H9 (cell line): ENCODE measurements at regions not wholly inside any gene's neighbourhood (a gene's known extent, or its start where the extent isn't known, plus 50 kb on each side); places are given as distances from the start of the nearest gene placed in this dataset.

ENCODE experiments used
- DNase-seq: peaks from one replicate; pipeline ENCODE4 v3.0.0-alpha.2; 2017
- H2AFZ ChIP-seq: one replicate; pipeline ENCODE4 v1.6.1; 2013; ENCODE audit warnings: mild to moderate bottlenecking, low read length, control low read depth, moderate library complexity
- H2AK5ac ChIP-seq: 2 replicates; pipeline ENCODE4 v1.6.1; 2013; ENCODE audit warnings: low read length, control low read depth, mixed read lengths; ENCODE audit not compliant: insufficient read length
- H2BK120ac ChIP-seq: one replicate; pipeline ENCODE4 v1.6.1; 2013; ENCODE audit warnings: low read depth, mild to moderate bottlenecking, low read length, control low read depth, inconsistent platforms; ENCODE audit not compliant: poor library complexity, severe bottlenecking
- H2BK12ac ChIP-seq: 2 replicates; pipeline ENCODE4 v1.6.1; 2013; ENCODE audit warnings: low read length, control low read depth, mixed read lengths, low read depth; ENCODE audit not compliant: insufficient read length
- H2BK15ac ChIP-seq: 2 replicates; pipeline ENCODE4 v1.6.1; 2013; ENCODE audit warnings: low read depth, low read length, control low read depth
- H2BK20ac ChIP-seq: one replicate; pipeline ENCODE4 v1.6.1; 2013; ENCODE audit warnings: low read depth, mild to moderate bottlenecking, low read length, control low read depth, inconsistent platforms; ENCODE audit not compliant: poor library complexity, severe bottlenecking
- H2BK5ac ChIP-seq: 2 replicates; pipeline ENCODE4 v1.6.1; 2013; ENCODE audit warnings: low read length, control low read depth, mixed read lengths; ENCODE audit not compliant: insufficient read length
- H3K14ac ChIP-seq: 2 replicates; pipeline ENCODE4 v1.6.1; 2013; ENCODE audit warnings: low read length, control low read depth; ENCODE audit not compliant: insufficient read depth
- H3K18ac ChIP-seq: 2 replicates; pipeline ENCODE4 v1.6.1; 2013; ENCODE audit warnings: low read depth, mild to moderate bottlenecking, mixed read lengths, low read length, control low read depth; ENCODE audit not compliant: insufficient read length
- H3K23ac ChIP-seq: 2 replicates; pipeline ENCODE4 v1.6.1; 2013; ENCODE audit warnings: low read length, control low read depth, mixed read lengths, low read depth; ENCODE audit not compliant: insufficient read length
- H3K23me2 ChIP-seq: 2 replicates; pipeline ENCODE4 v1.6.1; 2013; ENCODE audit warnings: low read depth, mild to moderate bottlenecking, mixed read lengths, low read length, control low read depth; ENCODE audit not compliant: insufficient read length, poor library complexity, severe bottlenecking
- H3K27ac ChIP-seq: 2 replicates; pipeline ENCODE4 v1.5.1; 2013; ENCODE audit warnings: low read length, control low read depth, mixed read lengths, low read depth; ENCODE audit not compliant: insufficient read length
- H3K27me3 ChIP-seq: 2 replicates; pipeline ENCODE4 v1.6.1; 2013; ENCODE audit warnings: low read length, control low read depth, inconsistent platforms; ENCODE audit not compliant: insufficient read depth
- H3K4ac ChIP-seq: 2 replicates; pipeline ENCODE4 v1.6.1; 2013; ENCODE audit warnings: low read depth, mild to moderate bottlenecking, control low read depth, inconsistent platforms, low read length, moderate library complexity
- H3K4me1 ChIP-seq: 2 replicates; pipeline ENCODE4 v1.6.1; 2013; ENCODE audit warnings: low read length, control low read depth, inconsistent platforms; ENCODE audit not compliant: insufficient read depth
- H3K4me2 ChIP-seq: 2 replicates; pipeline ENCODE4 v1.6.1; 2013; ENCODE audit warnings: low read length, control low read depth, mixed read lengths; ENCODE audit not compliant: insufficient read length, insufficient read depth
- H3K56ac ChIP-seq: 2 replicates; pipeline ENCODE4 v1.6.1; 2013; ENCODE audit warnings: low read depth, mild to moderate bottlenecking, mixed read lengths, low read length, control low read depth; ENCODE audit not compliant: insufficient read length
- H3K79me1 ChIP-seq: 2 replicates; pipeline ENCODE4 v1.6.1; 2013; ENCODE audit warnings: low read depth, mild to moderate bottlenecking, moderate library complexity, low read length, control low read depth, inconsistent platforms; ENCODE audit not compliant: insufficient read depth, poor library complexity, severe bottlenecking
- H3K79me2 ChIP-seq: 2 replicates; pipeline ENCODE4 v1.6.1; 2013; ENCODE audit warnings: low read length, control low read depth, inconsistent platforms; ENCODE audit not compliant: insufficient read depth
- H3K9ac ChIP-seq: 2 replicates; pipeline ENCODE4 v1.6.1; 2013; ENCODE audit warnings: low read length, control low read depth, mixed read lengths; ENCODE audit not compliant: insufficient read length; ENCODE audit errors: extremely low read depth
- H3K9me3 ChIP-seq: one replicate; pipeline ENCODE4 v1.6.1; 2013; ENCODE audit warnings: low read depth, low read length, inconsistent platforms; ENCODE audit not compliant: control insufficient read depth
- H3T11ph ChIP-seq: one replicate; pipeline ENCODE4 v1.6.1; 2013; ENCODE audit warnings: mild to moderate bottlenecking, low read length, control low read depth, inconsistent platforms
- H4K20me1 ChIP-seq: one replicate; pipeline ENCODE4 v1.6.1; 2013; ENCODE audit not compliant: control insufficient read depth, insufficient read length, insufficient read depth
- H4K5ac ChIP-seq: 2 replicates; pipeline ENCODE4 v1.6.1; 2013; ENCODE audit warnings: low read depth, mild to moderate bottlenecking, mixed read lengths, low read length, control low read depth; ENCODE audit not compliant: insufficient read length
- H4K8ac ChIP-seq: replicated peaks from 2 replicates; pipeline ENCODE4 v1.6.1; 2013; ENCODE audit warnings: low read length, control low read depth, mixed read lengths, low read depth; ENCODE audit not compliant: insufficient read length
- H4K91ac ChIP-seq: 2 replicates; pipeline ENCODE4 v1.6.1; 2013; ENCODE audit warnings: low read depth, mild to moderate bottlenecking, moderate library complexity, mixed read lengths, low read length, control low read depth; ENCODE audit not compliant: insufficient read length
- H3K27ac Mint-ChIP-seq, 3 experiments: 2 replicates in 2 of 3; 3 replicates in 1 of 3; pipeline ENCODE4 v1.8.0; 2020 to 2021; ENCODE audit warnings: mixed read lengths in 3 of 3, mild to moderate bottlenecking in 1 of 3, moderate library complexity in 1 of 3
- H3K27me3 Mint-ChIP-seq: 2 replicates; pipeline ENCODE4 v1.8.0; 2021; ENCODE audit warnings: low read depth, mild to moderate bottlenecking, moderate library complexity, mixed read lengths
- H3K36me3 Mint-ChIP-seq, 3 experiments: 2 replicates in 2 of 3; 3 replicates in 1 of 3; pipeline ENCODE4 v1.8.0; 2020 to 2021; ENCODE audit warnings: low read depth in 3 of 3, mixed read lengths in 3 of 3; ENCODE audit not compliant: insufficient read depth in 1 of 3
- H3K4me1 Mint-ChIP-seq, 2 experiments: 2 replicates each; pipeline ENCODE4 v1.8.0; 2020; ENCODE audit warnings: mixed read lengths in 2 of 2
- H3K4me3 Mint-ChIP-seq, 2 experiments: 2 replicates in 1 of 2; 3 replicates in 1 of 2; pipeline ENCODE4 v1.8.0; 2020 to 2021; ENCODE audit warnings: mild to moderate bottlenecking in 2 of 2, mixed read lengths in 2 of 2, moderate library complexity in 1 of 2
- H3K9me3 Mint-ChIP-seq, 2 experiments: 2 replicates in 1 of 2; 3 replicates in 1 of 2; pipeline ENCODE4 v1.8.0; 2020; ENCODE audit warnings: mild to moderate bottlenecking in 2 of 2, mixed read lengths in 2 of 2, moderate library complexity in 1 of 2
- CTCF ChIP-seq: fragments of 200-600 bp; sonication (generic); conservative IDR thresholded peaks from 3 replicates; pipeline ENCODE4 v1.8.0; 2021; ENCODE audit warnings: antibody characterized with exemption, mild to moderate bottlenecking
- WGBS: extraction: QIAGEN DNeasy Blood & Tissue Kit; methylation state at CpG from one replicate; pipeline ENCODE4 v1.1.7; 2013; ENCODE audit warnings: missing lambda C conversion rate, low lambda C conversion rate, mixed read lengths; ENCODE audit not compliant: insufficient read length; ENCODE audit errors: extremely low coverage; 5-methylcytosine and 5-hydroxymethylcytosine counted together

GRCh38 chr13:112213467-112214255 lies 146.7 kb downstream of the SOX1 start:
- H4K5ac ChIP-seq: no peak overlapping the region
- H3K4me1 Mint-ChIP-seq: peaks cover 5 to 10% of the 10 kb centered on the region in 2 experiments; a peak in 3 of 4 replicates
- no peaks in the 10 kb centered on the region for H4K20me1 ChIP-seq
- DNase-seq: no peak
- H4K91ac ChIP-seq: no peak overlapping the region
- H3K27ac ChIP-seq: no peak overlapping the region
- no CpG with 5 or more reads among the region's 24 CpGs for WGBS
- no peaks in the 10 kb centered on the region for H3K4me1 ChIP-seq
- peaks cover 37% of the 10 kb centered on the region for H3K27me3 Mint-ChIP-seq
- H2BK120ac ChIP-seq: no peak overlapping the region
- no peak overlapping the region for H2AK5ac ChIP-seq
- H3K79me2 ChIP-seq: no peaks in the 10 kb centered on the region
- no peaks in the 10 kb centered on the region for H3K36me3 Mint-ChIP-seq
- no peaks in the 10 kb centered on the region for H3K9me3 ChIP-seq
- H3K14ac ChIP-seq: no peak overlapping the region; the same call in 1 of the 2 replicates
- no peak overlapping the region for H2BK15ac ChIP-seq
- no peaks in the 10 kb centered on the region for H3K79me1 ChIP-seq
- peaks cover 0 to 6% of the 10 kb centered on the region in 2 experiments; a peak in 1 of 5 replicates for H3K9me3 Mint-ChIP-seq
- no peak overlapping the region for H2BK5ac ChIP-seq
- no peak overlapping the region for H2AFZ ChIP-seq
- no peak overlapping the region for H3K23ac ChIP-seq
- H3K4me3 Mint-ChIP-seq: no peak overlapping the region
- no peak overlapping the region for H4K8ac ChIP-seq
- H3K4me2 ChIP-seq: no peak overlapping the region
- H2BK12ac ChIP-seq: no peak overlapping the region
- H3K56ac ChIP-seq: no peak overlapping the region
- peaks cover 2% of the 10 kb centered on the region for H3K23me2 ChIP-seq
- H3T11ph ChIP-seq: no peak overlapping the region
- H3K9ac ChIP-seq: no peak overlapping the region
- H3K18ac ChIP-seq: no peak overlapping the region
- H3K27me3 ChIP-seq: no peaks in the 10 kb centered on the region
- no peak overlapping the region for H2BK20ac ChIP-seq
- peak; percentile 12; the same call in 1 of the 3 replicates for TF ChIP-seq CTCF
- H3K4ac ChIP-seq: no peak overlapping the region
- H3K27ac Mint-ChIP-seq: no peak overlapping the region
